GM23338 (cell line): ENCODE measurements at regions not wholly inside any gene's neighbourhood (a gene's known extent, or its start where the extent isn't known, plus 50 kb on each side); places are given as distances from the start of the nearest gene placed in this dataset.

Source experiments
- ATAC-seq: fragments of 200-7000 bp; cut with Tn5 transposase; 3 replicates; pipeline ENCODE4 v1.9.1; 2020
- DNase-seq: peaks from one replicate; pipeline ENCODE4 v3.0.0-alpha.2; 2015; ENCODE audit warnings: low spot score
- H2AFZ ChIP-seq: fragments of 200-600 bp; sonication (generic); 2 replicates; pipeline ENCODE4 v1.8.0; 2016; ENCODE audit warnings: antibody characterized with exemption, mild to moderate bottlenecking, moderate library complexity
- H3F3A ChIP-seq: fragments of 200-600 bp; sonication (generic); replicated peaks from 2 replicates; pipeline ENCODE4 v1.8.0; 2017; ENCODE audit warnings: antibody characterized with exemption, mixed run types, low read depth
- H3K27ac ChIP-seq: fragments of 200-600 bp; sonication (generic); 2 replicates; pipeline ENCODE4 v1.6.1; 2016; ENCODE audit warnings: low read depth
- H3K27me3 ChIP-seq: fragments of 200-600 bp; sonication (generic); 2 replicates; pipeline ENCODE4 v1.8.0; 2016; ENCODE audit warnings: mild to moderate bottlenecking, mixed run types, moderate library complexity; ENCODE audit not compliant: insufficient read depth
- H3K36me3 ChIP-seq: fragments of 200-600 bp; sonication (generic); 2 replicates; pipeline ENCODE4 v1.8.0; 2016; ENCODE audit warnings: mild to moderate bottlenecking; ENCODE audit not compliant: insufficient read depth
- H3K4me1 ChIP-seq: fragments of 200-600 bp; sonication (generic); 2 replicates; pipeline ENCODE4 v1.8.0; 2016; ENCODE audit warnings: mild to moderate bottlenecking, moderate library complexity; ENCODE audit not compliant: insufficient read depth
- H3K4me2 ChIP-seq: fragments of 200-600 bp; sonication (generic); 2 replicates; pipeline ENCODE4 v1.7.1; 2017; ENCODE audit warnings: mixed run types
- H3K4me3 ChIP-seq: fragments of 200-600 bp; sonication (generic); 2 replicates; pipeline ENCODE4 v1.6.1; 2016; ENCODE audit warnings: mixed run types
- H3K79me2 ChIP-seq: fragments of 200-600 bp; sonication (generic); replicated peaks from 2 replicates; pipeline ENCODE4 v1.8.0; 2017; ENCODE audit warnings: mild to moderate bottlenecking; ENCODE audit not compliant: insufficient read depth
- H3K9me2 ChIP-seq: fragments of 200-600 bp; sonication (generic); 2 replicates; pipeline ENCODE4 v1.8.0; 2017; ENCODE audit not compliant: insufficient read depth
- H4K20me1 ChIP-seq: fragments of 200-600 bp; sonication (generic); replicated peaks from 2 replicates; pipeline ENCODE4 v1.8.0; 2017; ENCODE audit warnings: mild to moderate bottlenecking; ENCODE audit not compliant: insufficient read depth
- H3K27ac Mint-ChIP-seq: 2 replicates; pipeline ENCODE4 v1.8.0; 2020; ENCODE audit warnings: inconsistent platforms, mild to moderate bottlenecking, moderate library complexity, mixed read lengths
- H3K27me3 Mint-ChIP-seq: 3 replicates; pipeline ENCODE4 v1.8.0; 2022; ENCODE audit warnings: low read depth, mild to moderate bottlenecking, moderate library complexity, mixed read lengths, inconsistent platforms; ENCODE audit not compliant: insufficient read depth, poor library complexity
- H3K36me3 Mint-ChIP-seq: 3 replicates; pipeline ENCODE4 v1.8.0; 2021; ENCODE audit warnings: low read depth, mild to moderate bottlenecking, inconsistent platforms, moderate library complexity, mixed read lengths
- H3K4me1 Mint-ChIP-seq: 3 replicates; pipeline ENCODE4 v1.8.0; 2020; ENCODE audit warnings: mild to moderate bottlenecking, inconsistent platforms, mixed read lengths
- H3K4me3 Mint-ChIP-seq: 3 replicates; pipeline ENCODE4 v1.8.0; 2021; ENCODE audit warnings: moderate library complexity, mild to moderate bottlenecking, inconsistent platforms, mixed read lengths
- H3K9me3 Mint-ChIP-seq: 3 replicates; pipeline ENCODE4 v1.8.0; 2020; ENCODE audit warnings: moderate library complexity, mild to moderate bottlenecking, inconsistent platforms, mixed read lengths
- CREB1 ChIP-seq: fragments of 250-450 bp; sonication (Bioruptor Pico); IDR thresholded peaks from 2 replicates; pipeline ENCODE4 v1.5.0; 2020; ENCODE audit warnings: low read depth, mild to moderate bottlenecking, moderate library complexity
- CTCF ChIP-seq, 2 experiments: fragments of 200-600 bp in 1 of 2; sonication (generic) in 1 of 2; conservative IDR thresholded peaks; 2 replicates each; pipeline versions ENCODE4 v1.5.1 to v1.6.1; 2016 to 2017; ENCODE audit warnings: antibody characterized with exemption in 2 of 2, low read depth in 2 of 2, mild to moderate bottlenecking in 2 of 2, moderate library complexity in 1 of 2
- ETS1 ChIP-seq: IDR thresholded peaks from 2 replicates; pipeline ENCODE4 v1.6.1; 2016; ENCODE audit warnings: antibody characterized with exemption
- EZH2 ChIP-seq: fragments of 200-600 bp; sonication (generic); IDR thresholded peaks from one replicate; pipeline ENCODE4 v1.8.0; 2017; ENCODE audit warnings: antibody characterized with exemption, mild to moderate bottlenecking, low read depth; ENCODE audit not compliant: unreplicated experiment
- EZH2phosphoT487 ChIP-seq: fragments of 200-600 bp; sonication (generic); IDR thresholded peaks from one replicate; pipeline ENCODE4 v1.8.1; 2018; ENCODE audit warnings: antibody characterized with exemption; ENCODE audit not compliant: unreplicated experiment
- JUNB ChIP-seq: IDR thresholded peaks from one replicate; pipeline ENCODE4 v1.6.1; 2016; ENCODE audit warnings: antibody characterized with exemption; ENCODE audit not compliant: unreplicated experiment
- POLR2AphosphoS5 ChIP-seq: IDR thresholded peaks from 2 replicates; pipeline ENCODE4 v1.6.1; 2016; ENCODE audit warnings: antibody characterized with exemption, low read depth
- REST ChIP-seq: IDR thresholded peaks from one replicate; pipeline ENCODE4 v1.6.1; 2018; ENCODE audit warnings: antibody characterized with exemption; ENCODE audit not compliant: unreplicated experiment
- STAT1 ChIP-seq: IDR thresholded peaks from one replicate; pipeline ENCODE4 v1.6.1; 2016; ENCODE audit warnings: antibody characterized with exemption; ENCODE audit not compliant: unreplicated experiment
- ZNF114 ChIP-seq: fragments of 250-450 bp; sonication (Bioruptor Pico); IDR thresholded peaks from 2 replicates; pipeline ENCODE4 v1.5.0; 2020; ENCODE audit warnings: mild to moderate bottlenecking, moderate library complexity
- ZNF331 ChIP-seq: fragments of 250-450 bp; sonication (Bioruptor Pico); IDR thresholded peaks from 2 replicates; pipeline ENCODE4 v1.5.0; 2020; ENCODE audit warnings: low read depth, mild to moderate bottlenecking, moderate library complexity
- ZNF462 ChIP-seq: fragments of 250-450 bp; sonication (Bioruptor Pico); IDR thresholded peaks from 2 replicates; pipeline ENCODE4 v1.5.0; 2020; ENCODE audit warnings: mild to moderate bottlenecking, moderate library complexity

GRCh38 chr5:106380736-106381135 is 1290.0 kb downstream of the EFNA5 start (continued):
- TF ChIP-seq EZH2 (no peak), ETS1 (no peak), CREB1 (CRISPR knock-in tag) (no peak)

- Mint-ChIP-seq H3K27me3 (no peaks in the 10 kb centered on the region), H3K27ac (no peak overlapping the region), H3K36me3 (no peaks in the 10 kb centered on the region), H3K4me3 (no peak overlapping the region), H3K9me3 (no peaks in the 10 kb centered on the region), H3K4me1 (peaks cover 6% of the 10 kb centered on the region)
- no peak overlapping the region for H3K27ac ChIP-seq
- H3K36me3 ChIP-seq: no peaks in the 10 kb centered on the region
- DNase-seq (no peak), ATAC-seq (no peak)
- no peaks in the 10 kb centered on the region for H3K9me2 ChIP-seq
- no peaks in the 10 kb centered on the region for H3K79me2 ChIP-seq
- H3K4me3 ChIP-seq: no peak overlapping the region
- no peak overlapping the region for H3K4me2 ChIP-seq
- no peak overlapping the region for H2AFZ ChIP-seq
- no peaks in the 10 kb centered on the region for H4K20me1 ChIP-seq
- no peaks in the 10 kb centered on the region for H3K27me3 ChIP-seq
- no peaks in the 10 kb centered on the region for H3K4me1 ChIP-seq
- no peaks in the 10 kb centered on the region for H3F3A ChIP-seq
- TF ChIP-seq STAT1: no peak
- no peak for TF ChIP-seq ZNF114
- TF ChIP-seq ETS1: no peak
- no peak for TF ChIP-seq POLR2AphosphoS5
- TF ChIP-seq CTCF (conservative IDR thresholded peaks at IDR 0.05; ENCODE audit: low read depth in 2 of 2): no peak
- no peak for TF ChIP-seq REST
- TF ChIP-seq EZH2phosphoT487: no peak
- TF ChIP-seq ZNF462 (CRISPR knock-in tag): no peak
- no peak for TF ChIP-seq ZNF331 (CRISPR knock-in tag)
- TF ChIP-seq EZH2: no peak
- no peak for TF ChIP-seq JUNB
- no peak for TF ChIP-seq CREB1 (CRISPR knock-in tag)
These were observed 1294.2 kb downstream of the EFNA5 start for GRCh38 chr5:106376522-106376921.
